ENCODE measurements at regions not wholly inside any gene's neighbourhood (a gene's known extent, or its start where the extent isn't known, plus 50 kb on each side); places are given as distances from the start of the nearest gene placed in this dataset.

GRCh38 chr4:27604692-27605091 lies 744.1 kb downstream of the STIM2 start:
- Histone ChIP-seq H3K27me3 (no peaks in the 10 kb centered on the region), H3K9me3 (peaks cover 0 to 4% (median 0%) of the 10 kb centered on the region in 4 donors), H3K36me3 (no peaks in the 10 kb centered on the region), H3K27ac (no peak overlapping the region), H3K4me3 (no peak overlapping the region), H3K4me1 (no peaks in the 10 kb centered on the region)
- no peak for DNase-seq (ENCODE audit: low spot score in 2 of 2)
- no peak for TF ChIP-seq EP300 (IDR thresholded peaks at IDR 0.05)
- TF ChIP-seq POLR2A (IDR thresholded peaks at IDR 0.05): no peak
- no peak for TF ChIP-seq CTCF (IDR thresholded peaks at IDR 0.05)
- WGBS, 2 donors: 86 to 89% methylated on average over 3 of the region's 3 CpGs

- Histone ChIP-seq H3K4me3 (no peak overlapping the region), H3K4me1 (no peaks in the 10 kb centered on the region), H3K36me3 (no peaks in the 10 kb centered on the region), H3K9me3 (no peaks in the 10 kb centered on the region), H3K27ac (no peak overlapping the region), H3K27me3 (no peaks in the 10 kb centered on the region)
- TF ChIP-seq EP300 (IDR thresholded peaks at IDR 0.05) (no peak), POLR2A (IDR thresholded peaks at IDR 0.05) (no peak), CTCF (IDR thresholded peaks at IDR 0.05) (no peak)
- DNase-seq (ENCODE audit: low spot score in 2 of 2): no peak
Measured at GRCh38 chr4:27616166-27616565, 755.5 kb downstream of the STIM2 start.

GRCh38 chr4:27619435-27619834 lies 758.8 kb downstream of the STIM2 start:
- no peak overlapping the region for H3K4me3 ChIP-seq
- H3K9me3 ChIP-seq: no peaks in the 10 kb centered on the region
- H3K27me3 ChIP-seq: no peaks in the 10 kb centered on the region
- TF ChIP-seq EP300 (IDR thresholded peaks at IDR 0.05): no peak
- TF ChIP-seq POLR2A (IDR thresholded peaks at IDR 0.05): no peak
- no peak for DNase-seq (ENCODE audit: low spot score in 2 of 2)
- no peak overlapping the region for H3K27ac ChIP-seq
- no peaks in the 10 kb centered on the region for H3K4me1 ChIP-seq
- no peaks in the 10 kb centered on the region for H3K36me3 ChIP-seq

GRCh38 chr4:27620886-27621285 lies 760.2 kb downstream of the STIM2 start:
- Histone ChIP-seq H3K36me3 (no peaks in the 10 kb centered on the region), H3K9me3 (no peaks in the 10 kb centered on the region), H3K27ac (no peak overlapping the region), H3K27me3 (no peaks in the 10 kb centered on the region), H3K4me1 (no peaks in the 10 kb centered on the region), H3K4me3 (no peak overlapping the region)
- no peak for DNase-seq (ENCODE audit: low spot score in 2 of 2)
- TF ChIP-seq CTCF (IDR thresholded peaks at IDR 0.05) (no peak), POLR2A (IDR thresholded peaks at IDR 0.05) (no peak), EP300 (IDR thresholded peaks at IDR 0.05) (no peak)

GRCh38 chr4:27624749-27625148 lies 764.1 kb downstream of the STIM2 start:
- no peaks in the 10 kb centered on the region for H3K36me3 ChIP-seq
- H3K27ac ChIP-seq: no peak overlapping the region
- no peak overlapping the region for H3K4me3 ChIP-seq
- no peaks in the 10 kb centered on the region for H3K4me1 ChIP-seq
- H3K9me3 ChIP-seq: no peaks in the 10 kb centered on the region
- TF ChIP-seq CTCF (IDR thresholded peaks at IDR 0.05): no peak
- no peak for TF ChIP-seq POLR2A (IDR thresholded peaks at IDR 0.05)
- no peak for TF ChIP-seq EP300 (IDR thresholded peaks at IDR 0.05)
- no peaks in the 10 kb centered on the region for H3K27me3 ChIP-seq
- no peak for DNase-seq (ENCODE audit: low spot score in 2 of 2)

- H3K27ac ChIP-seq: no peak overlapping the region
- no peak overlapping the region for H3K4me3 ChIP-seq
- H3K27me3 ChIP-seq: no peaks in the 10 kb centered on the region
- TF ChIP-seq EP300 (IDR thresholded peaks at IDR 0.05) (no peak), POLR2A (IDR thresholded peaks at IDR 0.05) (no peak), CTCF (IDR thresholded peaks at IDR 0.05) (no peak)
- H3K36me3 ChIP-seq: no peaks in the 10 kb centered on the region
- H3K9me3 ChIP-seq: no peaks in the 10 kb centered on the region
- no peaks in the 10 kb centered on the region for H3K4me1 ChIP-seq
- 82 to 89% methylated on average over 4 of the region's 4 CpGs for WGBS, 2 donors
- DNase-seq (ENCODE audit: low spot score in 2 of 2): no peak
Measured at GRCh38 chr4:27628609-27629008, 768.0 kb downstream of the STIM2 start.

Measured in tibial nerve (tissue), 4 donors.